Body of pancreas (tissue), 4 donors: ENCODE measurements at regions not wholly inside any gene's neighbourhood (a gene's known extent, or its start where the extent isn't known, plus 50 kb on each side); places are given as distances from the start of the nearest gene placed in this dataset.

ENCODE experiments used
- CTCF ChIP-seq, 7 experiments: fragments of 450-650 bp in 4 of 7; fragments of 200-600 bp in 3 of 7; sonication (generic) in 3 of 7; IDR thresholded peaks; one replicate each; pipeline ENCODE4 v1.5.1; 2016 to 2019; ENCODE audit warnings: antibody characterized with exemption in 7 of 7
- POLR2A ChIP-seq, 3 donors: fragments of 450-650 bp; IDR thresholded peaks; one replicate each; pipeline ENCODE4 v1.6.1; 2016; ENCODE audit warnings: antibody characterized with exemption in 3 of 3, mild to moderate bottlenecking in 2 of 3

- TF ChIP-seq CTCF (IDR thresholded peaks at IDR 0.05): no peak
- no peak for TF ChIP-seq POLR2A (IDR thresholded peaks at IDR 0.05)
Observed at GRCh38 chr2:173539615-173540014, 184.9 kb downstream of the CDCA7 start.
